A549 (cell line): ENCODE measurements at regions not wholly inside any gene's neighbourhood (a gene's known extent, or its start where the extent isn't known, plus 50 kb on each side); places are given as distances from the start of the nearest gene placed in this dataset.
A peak's percentile ranks its signal among the peaks of the same experiment; 100 is the strongest.

ENCODE experiments used
- ATAC-seq, 2 experiments: fragments of 200-7000 bp in 1 of 2; fragments of >200 bp in 1 of 2; cut with Nextera tagmentation in 1 of 2; cut with Tn5 transposase in 1 of 2; 3 replicates each; pipeline versions ENCODE4 v1.8.0 to v1.9.1; 2018 to 2020; ENCODE audit warnings: mild to moderate bottlenecking in 1 of 2, moderate library complexity in 1 of 2
- CTCF ChIA-PET: fragments of 300-600 bp; sonication (Branson Sonifier 250); formaldehyde crosslinking; extraction: SDS; loops from one replicate; lab custom pipeline; 2021; ENCODE audit warnings: antibody characterized with exemption, inconsistent platforms; lab: Yijun Ruan, JAX
- POLR2A ChIA-PET: fragments of 350-600 bp; formaldehyde crosslinking; extraction: SDS; loops from one replicate; lab custom pipeline; 2021; ENCODE audit warnings: antibody characterized with exemption, inconsistent platforms; lab: Yijun Ruan, JAX
- DNase-seq, 2 experiments: peaks; one replicate each; pipeline versions ENCODE4 v3.0.0 to v3.0.0-alpha.2; 2011 to 2016; ENCODE audit warnings: low read depth in 1 of 2, low spot score in 1 of 2
- FAIRE-seq: peaks from 2 replicates; lab custom pipeline; 2011; peaks lifted over from hg19 to GRCh38; lab: Jason Lieb, UNC
- H3K27ac ChIP-seq, 2 experiments: fragments of >200 bp; sonication (Bioruptor Twin); formaldehyde crosslinking; 3 replicates each; pipeline ENCODE4 v1.5.1; 2016 to 2017
- H3K4me1 ChIP-seq: fragments of >200 bp; sonication (Bioruptor Twin); formaldehyde crosslinking; 3 replicates; pipeline ENCODE4 v1.6.1; 2016
- H3K4me2 ChIP-seq: fragments of >200 bp; sonication (Bioruptor Twin); formaldehyde crosslinking; 3 replicates; pipeline ENCODE4 v1.6.1; 2016
- H3K4me3 ChIP-seq: fragments of >200 bp; sonication (Bioruptor Twin); formaldehyde crosslinking; 3 replicates; pipeline ENCODE4 v1.5.1; 2016
- H3K9me3 ChIP-seq: fragments of >200 bp; sonication (Bioruptor Twin); formaldehyde crosslinking; 3 replicates; pipeline ENCODE4 v1.6.1; 2016
- CBX2 ChIP-seq: fragments of 200-600 bp; sonication (generic); IDR thresholded peaks from 2 replicates; pipeline ENCODE4 v1.6.1; 2016; ENCODE audit warnings: low read depth, mild to moderate bottlenecking, borderline replicate concordance
- CBX8 ChIP-seq: fragments of 200-600 bp; sonication (generic); IDR thresholded peaks from 2 replicates; pipeline ENCODE4 v1.6.1; 2016
- CHD4 ChIP-seq: fragments of 200-600 bp; sonication (generic); IDR thresholded peaks from 2 replicates; pipeline ENCODE4 v1.6.1; 2016; ENCODE audit warnings: antibody characterized with exemption, mild to moderate bottlenecking, borderline replicate concordance
- FOSB ChIP-seq: fragments of 250-450 bp; sonication (Bioruptor Pico); IDR thresholded peaks from 2 replicates; pipeline ENCODE4 v1.5.0; 2020; ENCODE audit warnings: mild to moderate bottlenecking, moderate library complexity
- FOSL2 ChIP-seq, 2 experiments: fragments of 450-650 bp in 1 of 2; fragments of >200 bp in 1 of 2; sonication (Bioruptor Twin) in 1 of 2; formaldehyde crosslinking; IDR thresholded peaks; 2 replicates each; pipeline versions ENCODE4 v1.5.0 to v1.6.1; 2016 to 2020; ENCODE audit warnings: mild to moderate bottlenecking in 1 of 2, moderate library complexity in 1 of 2
- FOXS1 ChIP-seq: fragments of 250-450 bp; sonication (Bioruptor Pico); IDR thresholded peaks from 2 replicates; pipeline ENCODE4 v1.5.0; 2020; ENCODE audit warnings: mild to moderate bottlenecking, moderate library complexity
- GATA3 ChIP-seq: IDR thresholded peaks from 2 replicates; pipeline ENCODE4 v1.6.1; 2012; ENCODE audit warnings: borderline replicate concordance
- HES2 ChIP-seq: fragments of >200 bp; sonication (Bioruptor Twin); formaldehyde crosslinking; IDR thresholded peaks from 2 replicates; pipeline ENCODE4 v1.6.1; 2016
- HOXB5 ChIP-seq: fragments of 250-450 bp; sonication (Bioruptor Pico); IDR thresholded peaks from 2 replicates; pipeline ENCODE4 v1.5.0; 2020; ENCODE audit warnings: mild to moderate bottlenecking, moderate library complexity
- JUN ChIP-seq, 2 experiments: fragments of >200 bp; sonication (Bioruptor Twin); formaldehyde crosslinking; IDR thresholded peaks; 2 replicates in 1 of 2; 3 replicates in 1 of 2; pipeline ENCODE4 v1.6.1; 2016 to 2017
- KDM1A ChIP-seq: fragments of 200-600 bp; sonication (generic); IDR thresholded peaks from 2 replicates; pipeline ENCODE4 v1.6.1; 2016; ENCODE audit warnings: low read depth, mild to moderate bottlenecking
- KDM5A ChIP-seq: fragments of 200-600 bp; sonication (generic); IDR thresholded peaks from 2 replicates; pipeline ENCODE4 v1.6.1; 2016; ENCODE audit warnings: antibody characterized with exemption, mild to moderate bottlenecking
- MAFK ChIP-seq: fragments of 450-650 bp; IDR thresholded peaks from 2 replicates; pipeline ENCODE4 v1.6.1; 2014; ENCODE audit not compliant: partially characterized antibody
- NFE2L2 ChIP-seq: fragments of 150-350 bp; conservative IDR thresholded peaks from 2 replicates; pipeline ENCODE4 v1.6.1; 2014; ENCODE audit warnings: low read length
- NR3C1 ChIP-seq: fragments of >200 bp; sonication (Bioruptor Twin); formaldehyde crosslinking; IDR thresholded peaks from 3 replicates; pipeline ENCODE4 v1.6.1; 2017
- RAD21 ChIP-seq, 2 experiments: fragments of >200 bp in 1 of 2; sonication (Bioruptor Twin) in 1 of 2; formaldehyde crosslinking in 1 of 2; IDR thresholded peaks in 1 of 2; conservative IDR thresholded peaks in 1 of 2; 2 replicates in 1 of 2; 3 replicates in 1 of 2; pipeline ENCODE4 v1.6.1; 2012 to 2018; ENCODE audit warnings: inconsistent platforms in 1 of 2
- TFCP2L1 ChIP-seq: fragments of 250-450 bp; sonication (Bioruptor Pico); IDR thresholded peaks from 2 replicates; pipeline ENCODE4 v1.5.0; 2021; ENCODE audit warnings: mild to moderate bottlenecking
- ZFP36 ChIP-seq: fragments of 450-650 bp; IDR thresholded peaks from 2 replicates; pipeline ENCODE4 v1.6.1; 2014; ENCODE audit warnings: borderline replicate concordance; ENCODE audit not compliant: partially characterized antibody
- WGBS: methylation state at CpG from one replicate; pipeline ENCODE4 v1.1.6; 2017; ENCODE audit errors: missing lambda C conversion rate; 5-methylcytosine and 5-hydroxymethylcytosine counted together

DNA sequence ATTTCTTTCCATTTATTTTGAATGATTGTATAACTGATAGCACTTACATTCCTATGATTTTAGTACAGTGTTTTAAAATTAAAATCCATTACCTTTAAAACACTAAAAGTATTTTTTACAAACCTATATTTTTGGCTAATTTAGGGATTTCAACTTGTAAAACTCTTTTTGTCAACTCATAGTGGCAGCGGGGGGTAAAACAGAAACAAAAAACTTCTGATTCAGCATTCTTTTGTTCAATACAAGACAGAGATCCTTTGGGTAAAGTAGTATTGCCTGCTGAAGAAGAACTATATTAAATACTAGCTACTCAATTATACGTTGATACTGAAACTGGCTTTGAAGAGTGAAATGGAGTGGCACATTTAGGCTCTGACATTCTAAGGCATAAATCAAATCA lies 437.4 kb upstream of the CDH19 start:
- no peak for FAIRE-seq
- ATAC-seq, result no peak
- WGBS, result 3% methylated on average over 2 of the region's 2 CpGs
- CTCF ChIA-PET, result no interaction called here
- no peak overlapping the region for H3K4me3 ChIP-seq
- POLR2A ChIA-PET, result no interaction called here
- TF ChIP-seq CBX2 (no peak), TFCP2L1 (CRISPR knock-in tag) (no peak), KDM1A (no peak), NFE2L2 (no peak), FOXS1 (no peak), MAFK (peak; percentile 11), GATA3 (no peak), JUN (IDR thresholded peaks at IDR 0.05) (no peak)
- no peaks in the 10 kb centered on the region for H3K4me1 ChIP-seq
- H3K4me2 ChIP-seq, result no peak overlapping the region
- no peak for DNase-seq
- H3K9me3 ChIP-seq, result no peaks in the 10 kb centered on the region
- H3K27ac ChIP-seq, result no peak overlapping the region

DNA sequence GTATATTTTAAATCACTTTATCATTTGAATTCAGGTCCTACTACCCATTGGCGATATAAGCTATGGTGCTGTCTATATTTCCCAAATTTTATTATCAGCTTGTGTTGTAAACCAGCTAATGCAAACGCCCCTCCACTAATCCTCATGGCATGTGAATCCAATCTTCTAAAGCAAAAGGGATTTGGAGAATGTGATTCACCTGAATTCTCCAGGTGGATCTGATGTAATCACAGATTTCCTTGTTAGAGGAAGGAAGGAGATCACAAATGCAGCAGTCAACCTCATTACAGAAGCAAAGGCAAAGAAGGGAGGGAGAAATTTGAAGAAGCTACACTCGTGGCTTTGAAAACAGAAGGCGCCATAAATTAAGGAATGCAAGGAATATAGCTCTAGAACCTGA lies 431.1 kb upstream of the CDH19 start:
- Histone ChIP-seq H3K4me1 (no peaks in the 10 kb centered on the region), H3K4me2 (no peak overlapping the region), H3K4me3 (no peak overlapping the region)
- no peak for FAIRE-seq
- no peak for DNase-seq
- no peak for TF ChIP-seq NFE2L2
- no peak for TF ChIP-seq HOXB5 (CRISPR knock-in tag)
- TF ChIP-seq, all 56 proteins: peak for 0
- WGBS, result 16% methylated on average over 4 of the region's 4 CpGs
- no peaks in the 10 kb centered on the region for H3K9me3 ChIP-seq
- H3K27ac ChIP-seq, result no peak overlapping the region
- ATAC-seq, result no peak
- POLR2A ChIA-PET, result no interaction called here
- CTCF ChIA-PET, result no interaction called here

GRCh38 chr18:67023059-67023458 lies 419.2 kb upstream of the CDH19 start:
- Histone ChIP-seq H3K9me3 (no peaks in the 10 kb centered on the region), H3K4me1 (no peaks in the 10 kb centered on the region), H3K27ac (no peak overlapping the region), H3K4me3 (no peak overlapping the region), H3K4me2 (no peak overlapping the region)
- DNase-seq (no peak), ATAC-seq (no peak), FAIRE-seq (no peak)
- CTCF ChIA-PET, result no interaction called here
- POLR2A ChIA-PET, result no interaction called here
- TF ChIP-seq CHD4 (no peak), TFCP2L1 (CRISPR knock-in tag) (no peak), MAFK (no peak), KDM5A (no peak), CBX8 (no peak)

GRCh38 chr18:67010919-67011318 lies 407.0 kb upstream of the CDH19 start:
- TF ChIP-seq HES2, result no peak
- no peak for TF ChIP-seq FOSL2 (IDR thresholded peaks at IDR 0.05)
- peak; percentile 67 for TF ChIP-seq FOSL2 (CRISPR knock-in tag; IDR thresholded peaks at IDR 0.05)

DNA sequence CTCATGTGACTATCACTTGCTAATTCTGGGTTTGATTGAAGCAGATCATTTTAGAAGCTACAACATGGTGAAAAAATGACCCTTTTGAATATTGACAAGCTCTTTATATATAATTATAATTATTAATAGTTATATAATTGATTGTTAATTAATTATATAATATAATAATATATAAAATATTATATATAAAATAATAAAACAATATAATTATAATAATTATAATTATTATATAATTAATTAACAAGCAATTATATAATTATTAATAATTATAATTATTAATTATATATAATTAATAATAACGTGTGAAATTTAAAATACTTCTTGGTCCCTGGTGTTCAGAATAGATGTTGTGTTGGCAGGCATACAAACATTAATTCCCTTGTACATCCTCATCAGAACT lies 404.1 kb upstream of the CDH19 start:
- POLR2A ChIA-PET, result no interaction called here
- WGBS, result 13% methylated on average over 1 of the region's 1 CpG
- FAIRE-seq (no peak), ATAC-seq (no peak), DNase-seq (no peak)
- Histone ChIP-seq H3K4me2 (no peak overlapping the region), H3K4me1 (no peaks in the 10 kb centered on the region), H3K4me3 (no peak overlapping the region), H3K27ac (no peak overlapping the region), H3K9me3 (no peaks in the 10 kb centered on the region)
- CTCF ChIA-PET, result no interaction called here
- TF ChIP-seq RAD21 (conservative IDR thresholded peaks at IDR 0.05 in 1 of 2, IDR thresholded peaks at IDR 0.05 in 1 of 2), result no peak
- TF ChIP-seq FOSB (CRISPR knock-in tag), result no peak
- TF ChIP-seq NR3C1, result no peak
- TF ChIP-seq ZFP36, result no peak

More at GRCh38 chr18:67010919-67011318, 407.0 kb upstream of the CDH19 start:
- FAIRE-seq, result no peak
- ChIA-PET CTCF (no interaction called here), POLR2A (no interaction called here)
- Histone ChIP-seq H3K27ac (no peak overlapping the region), H3K9me3 (no peaks in the 10 kb centered on the region), H3K4me3 (no peak overlapping the region), H3K4me2 (no peak overlapping the region), H3K4me1 (no peaks in the 10 kb centered on the region)
- DNase-seq, result peak in 1 of 2 experiments; percentile 1
- ATAC-seq, result no peak
